ENCODE measurements at regions not wholly inside any gene's neighbourhood (a gene's known extent, or its start where the extent isn't known, plus 50 kb on each side); places are given as distances from the start of the nearest gene placed in this dataset.

- Histone ChIP-seq H3K9me3 (no peaks in the 10 kb centered on the region), H3K4me3 (no peak overlapping the region), H3K36me3 (no peaks in the 10 kb centered on the region), H3K4me1 (ENCODE audit: insufficient read depth) (no peaks in the 10 kb centered on the region), H3K27ac (no peak overlapping the region), H3K27me3 (no peaks in the 10 kb centered on the region)
- intact Hi-C loops (cut with DNase I) = no loop called here
- TF ChIP-seq CTCF (IDR thresholded peaks at IDR 0.05) = no peak
- no peak for TF ChIP-seq POLR2A (IDR thresholded peaks at IDR 0.05)
- no peak for TF ChIP-seq EP300 (IDR thresholded peaks at IDR 0.05)
- no peak for DNase-seq
- WGBS, 3 donors = 54 to 71% (median 62%) methylated on average over 4 of the region's 4 CpGs
These were observed 146.4 kb upstream of the SMIM23 start for GRCh38 chr5:171639205-171639621.

- DNase-seq = no peak
- Histone ChIP-seq H3K4me1 (ENCODE audit: insufficient read depth) (no peaks in the 10 kb centered on the region), H3K4me3 (no peak overlapping the region), H3K9me3 (no peaks in the 10 kb centered on the region), H3K27ac (no peak overlapping the region), H3K36me3 (no peaks in the 10 kb centered on the region), H3K27me3 (no peaks in the 10 kb centered on the region)
- 59 to 62% (median 61%) methylated on average over 4 of the region's 4 CpGs for WGBS, 3 donors
- TF ChIP-seq EP300 (IDR thresholded peaks at IDR 0.05) (no peak), POLR2A (IDR thresholded peaks at IDR 0.05) (no peak), CTCF (IDR thresholded peaks at IDR 0.05) (no peak)
- intact Hi-C loops (cut with DNase I) = no loop called here
These were observed 145.7 kb upstream of the SMIM23 start for GRCh38 chr5:171639966-171640365.

GRCh38 chr5:171640480-171640879 is 145.1 kb upstream of the SMIM23 start:
- intact Hi-C loops (cut with DNase I) = no loop called here
- Histone ChIP-seq H3K4me3 (no peak overlapping the region), H3K27ac (no peak overlapping the region), H3K9me3 (no peaks in the 10 kb centered on the region), H3K36me3 (no peaks in the 10 kb centered on the region), H3K4me1 (ENCODE audit: insufficient read depth) (no peaks in the 10 kb centered on the region), H3K27me3 (no peaks in the 10 kb centered on the region)
- no peak for DNase-seq
- TF ChIP-seq EP300 (IDR thresholded peaks at IDR 0.05) = no peak
- TF ChIP-seq CTCF (IDR thresholded peaks at IDR 0.05) = no peak
- TF ChIP-seq POLR2A (IDR thresholded peaks at IDR 0.05) = no peak
- 28 to 34% (median 29%) methylated on average over 3 of the region's 3 CpGs for WGBS, 3 donors

GRCh38 chr5:171641891-171642290 is 143.7 kb upstream of the SMIM23 start:
- no peak for TF ChIP-seq CTCF (IDR thresholded peaks at IDR 0.05)
- TF ChIP-seq EP300 (IDR thresholded peaks at IDR 0.05) = no peak
- no peak for TF ChIP-seq POLR2A (IDR thresholded peaks at IDR 0.05)
- H3K27ac ChIP-seq = no peak overlapping the region
- no peak overlapping the region for H3K4me3 ChIP-seq
- intact Hi-C loops (cut with DNase I) = no loop called here
- H3K9me3 ChIP-seq = no peaks in the 10 kb centered on the region
- no peaks in the 10 kb centered on the region for H3K4me1 ChIP-seq (ENCODE audit: insufficient read depth)
- H3K27me3 ChIP-seq = no peaks in the 10 kb centered on the region
- no peak for DNase-seq
- H3K36me3 ChIP-seq = no peaks in the 10 kb centered on the region

DNA sequence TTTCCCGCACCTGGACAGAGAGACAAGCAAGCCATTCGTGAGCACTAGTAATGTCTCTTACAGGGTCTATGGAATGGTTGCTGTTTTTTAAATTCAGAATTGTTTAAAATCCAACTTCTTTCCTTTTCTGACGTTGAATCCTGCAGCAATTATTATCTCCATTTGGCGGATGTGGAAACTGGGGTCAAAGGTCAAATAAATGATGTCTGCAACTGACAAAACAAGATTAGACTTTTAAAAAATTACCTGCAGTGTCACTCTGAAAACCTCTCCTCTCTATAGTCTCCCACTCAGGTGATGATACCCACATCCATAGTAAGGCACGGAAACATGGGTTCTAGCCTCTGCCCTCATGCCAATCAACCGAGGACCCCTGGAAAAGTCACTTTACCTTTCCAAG is 142.7 kb upstream of the SMIM23 start:
- H3K9me3 ChIP-seq = no peaks in the 10 kb centered on the region
- no peaks in the 10 kb centered on the region for H3K36me3 ChIP-seq
- H3K27ac ChIP-seq = no peak overlapping the region
- TF ChIP-seq CTCF (IDR thresholded peaks at IDR 0.05) (no peak), EP300 (IDR thresholded peaks at IDR 0.05) (no peak), POLR2A (IDR thresholded peaks at IDR 0.05) (no peak)
- DNase-seq = no peak
- no peaks in the 10 kb centered on the region for H3K27me3 ChIP-seq
- 76 to 88% (median 80%) methylated on average over 6 of the region's 6 CpGs for WGBS, 3 donors
- H3K4me1 ChIP-seq (ENCODE audit: insufficient read depth) = no peaks in the 10 kb centered on the region
- intact Hi-C loops (cut with DNase I) = no loop called here
- H3K4me3 ChIP-seq = no peak overlapping the region

Data from ovary (tissue), 7 donors.